GM12874 (cell line): ENCODE measurements at regions not wholly inside any gene's neighbourhood (a gene's known extent, or its start where the extent isn't known, plus 50 kb on each side); places are given as distances from the start of the nearest gene placed in this dataset.

ENCODE experiments used
- TF ChIP-seq, protein P1 (sequence below): IDR thresholded peaks from 2 replicates; pipeline ENCODE4 v1.5.1; 2011; ENCODE audit warnings: low read depth, mild to moderate bottlenecking, control low read depth, low read length, moderate library complexity; ENCODE audit not compliant: insufficient read depth

DNA sequence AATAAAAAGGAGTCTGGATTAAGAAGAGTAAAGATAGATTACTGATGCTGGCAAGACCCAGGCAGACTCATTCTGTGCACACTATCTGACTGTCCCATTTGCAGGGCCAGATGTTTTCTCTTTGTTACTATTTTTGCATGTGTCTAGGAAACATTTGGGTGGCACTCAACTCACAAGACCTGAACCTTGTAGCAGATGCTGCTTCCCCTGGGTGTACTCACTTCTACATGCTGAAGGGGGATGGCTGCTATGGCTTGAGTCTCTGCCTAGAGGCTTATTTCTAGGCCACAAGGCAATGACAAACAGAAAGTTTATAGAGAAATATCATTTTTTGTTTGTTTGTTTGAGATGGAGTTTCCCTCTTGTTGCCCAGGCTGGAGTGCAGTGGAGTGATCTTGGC lies 351.4 kb downstream of the FOXA2 start:
- TF ChIP-seq, protein P1, sequence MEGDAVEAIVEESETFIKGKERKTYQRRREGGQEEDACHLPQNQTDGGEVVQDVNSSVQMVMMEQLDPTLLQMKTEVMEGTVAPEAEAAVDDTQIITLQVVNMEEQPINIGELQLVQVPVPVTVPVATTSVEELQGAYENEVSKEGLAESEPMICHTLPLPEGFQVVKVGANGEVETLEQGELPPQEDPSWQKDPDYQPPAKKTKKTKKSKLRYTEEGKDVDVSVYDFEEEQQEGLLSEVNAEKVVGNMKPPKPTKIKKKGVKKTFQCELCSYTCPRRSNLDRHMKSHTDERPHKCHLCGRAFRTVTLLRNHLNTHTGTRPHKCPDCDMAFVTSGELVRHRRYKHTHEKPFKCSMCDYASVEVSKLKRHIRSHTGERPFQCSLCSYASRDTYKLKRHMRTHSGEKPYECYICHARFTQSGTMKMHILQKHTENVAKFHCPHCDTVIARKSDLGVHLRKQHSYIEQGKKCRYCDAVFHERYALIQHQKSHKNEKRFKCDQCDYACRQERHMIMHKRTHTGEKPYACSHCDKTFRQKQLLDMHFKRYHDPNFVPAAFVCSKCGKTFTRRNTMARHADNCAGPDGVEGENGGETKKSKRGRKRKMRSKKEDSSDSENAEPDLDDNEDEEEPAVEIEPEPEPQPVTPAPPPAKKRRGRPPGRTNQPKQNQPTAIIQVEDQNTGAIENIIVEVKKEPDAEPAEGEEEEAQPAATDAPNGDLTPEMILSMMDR = no peak

DNA sequence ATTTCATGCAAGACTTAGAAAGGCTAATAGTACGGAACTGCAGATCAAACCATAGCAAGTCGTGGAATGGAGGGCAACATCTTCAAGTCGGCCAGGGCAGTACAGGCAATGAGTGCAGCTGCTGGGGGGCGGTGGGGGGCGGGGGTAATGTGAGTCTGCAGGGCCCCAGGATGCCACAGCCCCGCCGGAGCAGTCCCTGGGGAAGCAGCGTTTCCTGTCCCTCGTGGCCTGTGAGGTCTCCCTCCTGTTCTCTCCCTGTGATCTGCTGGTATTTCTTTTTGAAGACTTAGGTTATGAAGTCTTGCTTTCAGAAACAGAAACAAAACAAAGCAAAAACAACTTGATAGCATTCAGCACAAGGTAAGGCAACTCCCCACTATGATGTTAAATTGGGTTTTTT lies 351.9 kb downstream of the FOXA2 start:
- TF ChIP-seq, protein P1 = no peak

DNA sequence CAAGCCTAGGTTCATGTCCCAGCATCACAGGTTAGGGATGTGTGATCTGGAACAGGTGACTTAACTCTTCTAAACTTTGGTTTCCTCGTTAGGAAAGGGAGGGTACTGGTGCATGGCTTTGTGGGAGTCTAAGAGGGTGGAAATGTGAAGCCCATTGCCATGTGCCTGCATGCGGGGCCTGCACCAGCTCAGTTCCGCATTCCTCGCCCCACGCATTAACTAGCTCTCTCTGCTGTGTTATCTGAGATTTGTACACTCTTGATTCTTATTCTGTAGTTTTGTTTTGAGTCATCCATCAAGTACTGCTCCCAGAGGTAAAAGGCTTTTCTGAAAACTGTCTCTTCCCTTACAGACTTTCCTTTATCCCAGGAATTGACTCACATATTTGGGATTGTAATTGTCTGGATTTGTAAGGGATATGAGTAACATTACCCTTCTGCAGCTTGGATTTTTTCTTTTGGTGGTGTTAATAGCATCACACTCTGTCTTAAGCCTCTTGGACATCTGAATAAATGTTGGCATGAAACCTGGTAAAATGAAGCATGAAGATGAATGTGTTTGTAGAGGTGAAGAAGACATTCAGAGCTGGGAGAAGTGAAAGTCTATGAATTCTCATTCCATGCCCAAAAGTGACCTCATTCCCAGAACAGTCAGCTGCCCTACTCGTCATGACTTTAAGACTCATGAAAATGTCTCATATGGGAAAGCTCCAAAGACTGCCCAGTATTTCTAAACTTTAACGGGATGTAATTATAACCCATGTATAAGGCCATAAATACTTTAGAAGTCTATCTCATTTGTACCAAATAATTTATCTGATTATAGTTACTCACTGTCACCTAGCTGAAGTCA lies 357.3 kb downstream of the FOXA2 start:
- TF ChIP-seq, protein P1 = no peak

DNA sequence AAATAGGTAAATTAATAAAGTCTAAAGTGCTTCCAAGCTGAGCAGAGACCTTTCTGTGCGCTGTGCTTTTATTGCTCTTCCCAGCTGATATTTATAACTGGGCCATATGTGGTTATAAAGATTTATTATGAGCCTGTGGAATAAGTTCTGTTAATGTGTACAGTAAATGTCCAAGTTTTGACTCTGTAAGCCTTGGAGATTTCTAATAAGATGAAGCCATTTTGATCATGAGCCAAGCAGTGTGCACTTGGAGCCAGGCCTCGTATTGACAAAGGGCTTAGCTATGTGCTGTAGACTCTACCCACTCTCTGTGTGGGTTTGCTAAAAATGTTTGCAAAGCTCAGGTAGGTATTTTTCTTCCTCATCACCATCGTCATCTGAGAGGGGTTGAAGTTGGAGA lies 361.1 kb downstream of the FOXA2 start:
- TF ChIP-seq, protein P1 = no peak

DNA sequence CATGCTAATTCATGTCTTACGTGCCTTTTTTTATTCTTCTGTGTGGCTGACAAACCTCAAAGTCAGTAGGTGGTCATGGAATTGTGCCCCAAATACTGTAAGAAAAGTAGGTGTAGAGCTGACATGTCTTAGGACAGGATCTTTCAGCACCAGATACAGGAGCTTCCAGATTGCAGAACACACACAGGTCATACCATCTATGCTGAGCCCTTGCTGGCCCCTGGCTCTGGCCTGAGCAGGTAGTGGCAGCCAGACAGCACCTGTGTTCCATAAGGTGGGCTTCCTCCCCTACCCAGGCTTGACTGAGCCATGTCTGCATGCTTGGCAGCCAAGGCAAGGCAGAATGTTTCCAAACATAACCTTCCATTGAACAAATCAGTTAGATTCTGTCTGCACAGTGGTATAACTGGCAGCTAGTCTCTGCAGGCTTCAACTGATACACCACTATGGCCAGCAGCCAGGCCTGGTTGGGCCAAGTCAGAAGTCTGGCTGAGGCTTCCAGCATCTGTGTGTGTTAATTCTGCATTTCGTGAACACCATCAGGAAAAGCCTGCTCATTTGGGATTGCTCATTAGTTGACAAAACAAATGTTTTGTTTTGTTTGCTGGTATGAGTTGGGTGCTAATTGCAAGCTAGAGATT lies 366.5 kb downstream of the FOXA2 start:
- TF ChIP-seq, protein P1 = no peak

DNA sequence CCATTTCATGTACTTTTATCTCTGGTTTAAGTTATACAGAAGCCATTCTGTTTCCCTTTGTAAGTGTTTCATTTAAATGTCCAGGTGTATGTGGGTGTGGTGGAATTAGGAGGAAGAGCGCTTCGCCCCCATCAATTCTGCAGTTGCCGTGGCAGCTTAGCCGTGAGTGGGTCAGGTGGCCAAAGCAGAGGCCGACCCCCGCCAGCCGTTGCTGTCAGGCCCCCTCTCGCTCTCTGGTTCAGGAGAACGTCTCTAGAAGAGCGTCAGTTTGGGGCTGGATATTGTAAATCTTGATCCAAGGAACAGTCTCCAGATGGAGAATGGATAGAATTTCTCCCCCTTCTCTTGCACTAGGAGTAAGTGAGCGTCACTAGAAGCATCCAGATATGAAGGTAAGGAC lies 367.4 kb downstream of the FOXA2 start:
- TF ChIP-seq, protein P1 = no peak

DNA sequence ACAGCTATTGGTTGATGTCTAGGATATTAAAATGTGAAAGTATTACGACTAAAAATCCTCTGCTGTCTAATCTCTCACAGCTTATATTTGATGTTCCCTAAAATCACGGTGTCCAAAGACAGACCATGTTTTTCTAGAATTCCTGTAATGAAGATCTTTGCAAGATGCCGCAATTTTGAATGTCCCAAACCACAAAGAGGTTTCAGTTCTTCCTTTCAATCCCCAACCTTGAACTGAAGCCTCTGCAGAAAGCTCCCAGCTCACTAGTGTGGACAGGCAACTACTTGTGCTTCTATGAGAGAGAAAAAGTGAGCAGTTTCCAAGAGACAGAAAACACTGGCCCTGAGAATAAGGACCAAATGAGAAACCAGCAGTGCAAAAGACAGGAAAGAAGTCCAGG lies 370.1 kb downstream of the FOXA2 start:
- TF ChIP-seq, protein P1 = no peak
